ENCODE measurements at regions not wholly inside any gene's neighbourhood (a gene's known extent, or its start where the extent isn't known, plus 50 kb on each side); places are given as distances from the start of the nearest gene placed in this dataset.

GRCh38 chr6:4272996-4273395 is 137.6 kb upstream of the ECI2 start (continued):
- TF ChIP-seq, protein P1, sequence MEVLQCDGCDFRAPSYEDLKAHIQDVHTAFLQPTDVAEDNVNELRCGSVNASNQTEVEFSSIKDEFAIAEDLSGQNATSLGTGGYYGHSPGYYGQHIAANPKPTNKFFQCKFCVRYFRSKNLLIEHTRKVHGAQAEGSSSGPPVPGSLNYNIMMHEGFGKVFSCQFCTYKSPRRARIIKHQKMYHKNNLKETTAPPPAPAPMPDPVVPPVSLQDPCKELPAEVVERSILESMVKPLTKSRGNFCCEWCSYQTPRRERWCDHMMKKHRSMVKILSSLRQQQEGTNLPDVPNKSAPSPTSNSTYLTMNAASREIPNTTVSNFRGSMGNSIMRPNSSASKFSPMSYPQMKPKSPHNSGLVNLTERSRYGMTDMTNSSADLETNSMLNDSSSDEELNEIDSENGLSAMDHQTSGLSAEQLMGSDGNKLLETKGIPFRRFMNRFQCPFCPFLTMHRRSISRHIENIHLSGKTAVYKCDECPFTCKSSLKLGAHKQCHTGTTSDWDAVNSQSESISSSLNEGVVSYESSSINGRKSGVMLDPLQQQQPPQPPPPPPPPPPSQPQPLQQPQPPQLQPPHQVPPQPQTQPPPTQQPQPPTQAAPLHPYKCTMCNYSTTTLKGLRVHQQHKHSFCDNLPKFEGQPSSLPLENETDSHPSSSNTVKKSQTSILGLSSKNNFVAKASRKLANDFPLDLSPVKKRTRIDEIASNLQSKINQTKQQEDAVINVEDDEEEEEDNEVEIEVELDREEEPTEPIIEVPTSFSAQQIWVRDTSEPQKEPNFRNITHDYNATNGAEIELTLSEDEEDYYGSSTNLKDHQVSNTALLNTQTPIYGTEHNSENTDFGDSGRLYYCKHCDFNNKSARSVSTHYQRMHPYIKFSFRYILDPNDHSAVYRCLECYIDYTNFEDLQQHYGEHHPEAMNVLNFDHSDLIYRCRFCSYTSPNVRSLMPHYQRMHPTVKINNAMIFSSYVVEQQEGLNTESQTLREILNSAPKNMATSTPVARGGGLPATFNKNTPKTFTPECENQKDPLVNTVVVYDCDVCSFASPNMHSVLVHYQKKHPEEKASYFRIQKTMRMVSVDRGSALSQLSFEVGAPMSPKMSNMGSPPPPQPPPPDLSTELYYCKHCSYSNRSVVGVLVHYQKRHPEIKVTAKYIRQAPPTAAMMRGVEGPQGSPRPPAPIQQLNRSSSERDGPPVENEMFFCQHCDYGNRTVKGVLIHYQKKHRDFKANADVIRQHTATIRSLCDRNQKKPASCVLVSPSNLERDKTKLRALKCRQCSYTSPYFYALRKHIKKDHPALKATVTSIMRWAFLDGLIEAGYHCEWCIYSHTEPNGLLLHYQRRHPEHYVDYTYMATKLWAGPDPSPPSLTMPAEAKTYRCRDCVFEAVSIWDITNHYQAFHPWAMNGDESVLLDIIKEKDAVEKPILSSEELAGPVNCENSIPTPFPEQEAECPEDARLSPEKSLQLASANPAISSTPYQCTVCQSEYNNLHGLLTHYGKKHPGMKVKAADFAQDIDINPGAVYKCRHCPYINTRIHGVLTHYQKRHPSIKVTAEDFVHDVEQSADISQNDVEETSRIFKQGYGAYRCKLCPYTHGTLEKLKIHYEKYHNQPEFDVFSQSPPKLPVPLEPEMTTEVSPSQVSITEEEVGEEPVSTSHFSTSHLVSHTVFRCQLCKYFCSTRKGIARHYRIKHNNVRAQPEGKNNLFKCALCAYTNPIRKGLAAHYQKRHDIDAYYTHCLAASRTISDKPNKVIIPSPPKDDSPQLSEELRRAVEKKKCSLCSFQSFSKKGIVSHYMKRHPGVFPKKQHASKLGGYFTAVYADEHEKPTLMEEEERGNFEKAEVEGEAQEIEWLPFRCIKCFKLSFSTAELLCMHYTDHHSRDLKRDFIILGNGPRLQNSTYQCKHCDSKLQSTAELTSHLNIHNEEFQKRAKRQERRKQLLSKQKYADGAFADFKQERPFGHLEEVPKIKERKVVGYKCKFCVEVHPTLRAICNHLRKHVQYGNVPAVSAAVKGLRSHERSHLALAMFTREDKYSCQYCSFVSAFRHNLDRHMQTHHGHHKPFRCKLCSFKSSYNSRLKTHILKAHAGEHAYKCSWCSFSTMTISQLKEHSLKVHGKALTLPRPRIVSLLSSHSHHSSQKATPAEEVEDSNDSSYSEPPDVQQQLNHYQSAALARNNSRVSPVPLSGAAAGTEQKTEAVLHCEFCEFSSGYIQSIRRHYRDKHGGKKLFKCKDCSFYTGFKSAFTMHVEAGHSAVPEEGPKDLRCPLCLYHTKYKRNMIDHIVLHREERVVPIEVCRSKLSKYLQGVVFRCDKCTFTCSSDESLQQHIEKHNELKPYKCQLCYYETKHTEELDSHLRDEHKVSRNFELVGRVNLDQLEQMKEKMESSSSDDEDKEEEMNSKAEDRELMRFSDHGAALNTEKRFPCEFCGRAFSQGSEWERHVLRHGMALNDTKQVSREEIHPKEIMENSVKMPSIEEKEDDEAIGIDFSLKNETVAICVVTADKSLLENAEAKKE (CRISPR knock-in tag; IDR thresholded peaks at IDR 0.05), result no peak
- TF ChIP-seq NANOG (IDR thresholded peaks at IDR 0.05; ENCODE audit: borderline replicate concordance) (no peak), ETS1 (IDR thresholded peaks at IDR 0.05) (no peak), CREB1 (CRISPR knock-in tag; IDR thresholded peaks at IDR 0.05; ENCODE audit: low read depth) (no peak)

- DNase-seq (ENCODE audit: low spot score) (no peak), ATAC-seq (no peak)
- Histone ChIP-seq H4K20me1 (replicated peaks; ENCODE audit: insufficient read depth) (no peaks in the 10 kb centered on the region), H3K27me3 (ENCODE audit: insufficient read depth) (no peaks in the 10 kb centered on the region), H2AFZ (no peak overlapping the region), H3K4me3 (no peak overlapping the region), H3K79me2 (replicated peaks; ENCODE audit: insufficient read depth) (no peaks in the 10 kb centered on the region), H3K9me2 (ENCODE audit: insufficient read depth) (peaks cover 7% of the 10 kb centered on the region; the same call in 1 of the 2 replicates), H3K4me1 (ENCODE audit: insufficient read depth) (no peaks in the 10 kb centered on the region), H3K36me3 (ENCODE audit: insufficient read depth) (no peaks in the 10 kb centered on the region), H3K27ac (ENCODE audit: low read depth) (no peak overlapping the region), H3F3A (replicated peaks; ENCODE audit: low read depth) (no peaks in the 10 kb centered on the region), H3K4me2 (no peak overlapping the region)
- no peak overlapping the region for H3K4me3 Mint-ChIP-seq
- peaks cover 2% of the 10 kb centered on the region for H3K27me3 Mint-ChIP-seq (ENCODE audit: insufficient read depth, low read depth, poor library complexity)
- peaks cover 5% of the 10 kb centered on the region; the same call in 2 of the 3 replicates for H3K4me1 Mint-ChIP-seq
- no peaks in the 10 kb centered on the region for H3K36me3 Mint-ChIP-seq (ENCODE audit: low read depth)
- no peak overlapping the region for H3K27ac Mint-ChIP-seq
- no peaks in the 10 kb centered on the region; the same call in 1 of the 3 replicates for H3K9me3 Mint-ChIP-seq
- TF ChIP-seq EZH2 (IDR thresholded peaks at IDR 0.05; ENCODE audit: low read depth, unreplicated experiment) (no peak), JUNB (IDR thresholded peaks at IDR 0.05; ENCODE audit: unreplicated experiment) (no peak), ZNF331 (CRISPR knock-in tag; IDR thresholded peaks at IDR 0.05; ENCODE audit: low read depth) (no peak)
- TF ChIP-seq, protein P1 (CRISPR knock-in tag; IDR thresholded peaks at IDR 0.05), result no peak
Observed at GRCh38 chr6:4271761-4272470, 136.5 kb upstream of the ECI2 start.

All from GM23338 (cell line).